ENCODE measurements at regions not wholly inside any gene's neighbourhood (a gene's known extent, or its start where the extent isn't known, plus 50 kb on each side); places are given as distances from the start of the nearest gene placed in this dataset.

DNA sequence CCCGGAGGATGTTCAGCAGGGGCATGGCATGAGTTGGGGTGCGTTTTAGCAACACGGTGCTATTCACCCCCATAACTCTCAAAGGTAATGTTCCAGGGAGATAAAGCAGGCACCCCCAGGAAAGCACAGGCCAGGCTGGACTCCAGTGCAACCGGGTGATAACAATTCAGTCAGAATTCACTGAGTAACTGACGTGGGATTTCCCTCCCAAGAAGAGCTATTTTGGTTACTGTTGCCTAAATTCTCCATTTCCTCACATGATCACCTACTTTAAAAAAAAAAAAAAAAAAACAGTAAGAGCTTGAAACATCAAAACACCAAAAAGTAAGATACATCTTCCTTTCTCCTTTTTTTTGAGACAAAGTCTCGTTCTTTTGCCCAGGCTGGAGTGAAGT, 137.6 kb upstream of the WWC1 start:
- Mint-ChIP-seq H3K27ac (no peak overlapping the region), H3K36me3 (no peaks in the 10 kb centered on the region), H3K4me3 (no peak overlapping the region), H3K27me3 (ENCODE audit: low read depth) (no peaks in the 10 kb centered on the region; the same call in 1 of the 2 replicates), H3K4me1 (peaks cover 37% of the 10 kb centered on the region), H3K9me3 (no peaks in the 10 kb centered on the region)
- ATAC-seq (no peak), DNase-seq (ENCODE audit: low spot score) (no peak)
- TF ChIP-seq JUN (CRISPR knock-in tag; IDR thresholded peaks at IDR 0.05), result no peak
- TF ChIP-seq, protein P1, sequence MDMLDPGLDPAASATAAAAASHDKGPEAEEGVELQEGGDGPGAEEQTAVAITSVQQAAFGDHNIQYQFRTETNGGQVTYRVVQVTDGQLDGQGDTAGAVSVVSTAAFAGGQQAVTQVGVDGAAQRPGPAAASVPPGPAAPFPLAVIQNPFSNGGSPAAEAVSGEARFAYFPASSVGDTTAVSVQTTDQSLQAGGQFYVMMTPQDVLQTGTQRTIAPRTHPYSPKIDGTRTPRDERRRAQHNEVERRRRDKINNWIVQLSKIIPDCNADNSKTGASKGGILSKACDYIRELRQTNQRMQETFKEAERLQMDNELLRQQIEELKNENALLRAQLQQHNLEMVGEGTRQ (CRISPR knock-in tag; IDR thresholded peaks at IDR 0.05), result no peak
- no peak for TF ChIP-seq FOXJ3 (CRISPR knock-in tag; IDR thresholded peaks at IDR 0.05; ENCODE audit: borderline replicate concordance)
- TF ChIP-seq ZNF219 (CRISPR knock-in tag; IDR thresholded peaks at IDR 0.05; ENCODE audit: borderline replicate concordance), result no peak
- TF ChIP-seq, protein P2, sequence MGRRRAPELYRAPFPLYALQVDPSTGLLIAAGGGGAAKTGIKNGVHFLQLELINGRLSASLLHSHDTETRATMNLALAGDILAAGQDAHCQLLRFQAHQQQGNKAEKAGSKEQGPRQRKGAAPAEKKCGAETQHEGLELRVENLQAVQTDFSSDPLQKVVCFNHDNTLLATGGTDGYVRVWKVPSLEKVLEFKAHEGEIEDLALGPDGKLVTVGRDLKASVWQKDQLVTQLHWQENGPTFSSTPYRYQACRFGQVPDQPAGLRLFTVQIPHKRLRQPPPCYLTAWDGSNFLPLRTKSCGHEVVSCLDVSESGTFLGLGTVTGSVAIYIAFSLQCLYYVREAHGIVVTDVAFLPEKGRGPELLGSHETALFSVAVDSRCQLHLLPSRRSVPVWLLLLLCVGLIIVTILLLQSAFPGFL (CRISPR knock-in tag; IDR thresholded peaks at IDR 0.05; ENCODE audit: borderline replicate concordance), result no peak
- TF ChIP-seq, protein P3, sequence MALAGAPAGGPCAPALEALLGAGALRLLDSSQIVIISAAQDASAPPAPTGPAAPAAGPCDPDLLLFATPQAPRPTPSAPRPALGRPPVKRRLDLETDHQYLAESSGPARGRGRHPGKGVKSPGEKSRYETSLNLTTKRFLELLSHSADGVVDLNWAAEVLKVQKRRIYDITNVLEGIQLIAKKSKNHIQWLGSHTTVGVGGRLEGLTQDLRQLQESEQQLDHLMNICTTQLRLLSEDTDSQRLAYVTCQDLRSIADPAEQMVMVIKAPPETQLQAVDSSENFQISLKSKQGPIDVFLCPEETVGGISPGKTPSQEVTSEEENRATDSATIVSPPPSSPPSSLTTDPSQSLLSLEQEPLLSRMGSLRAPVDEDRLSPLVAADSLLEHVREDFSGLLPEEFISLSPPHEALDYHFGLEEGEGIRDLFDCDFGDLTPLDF (CRISPR knock-in tag; IDR thresholded peaks at IDR 0.05), result no peak
- TF ChIP-seq ESRRA (CRISPR knock-in tag; IDR thresholded peaks at IDR 0.05; ENCODE audit: borderline replicate concordance), result no peak
- TF ChIP-seq, protein P4, sequence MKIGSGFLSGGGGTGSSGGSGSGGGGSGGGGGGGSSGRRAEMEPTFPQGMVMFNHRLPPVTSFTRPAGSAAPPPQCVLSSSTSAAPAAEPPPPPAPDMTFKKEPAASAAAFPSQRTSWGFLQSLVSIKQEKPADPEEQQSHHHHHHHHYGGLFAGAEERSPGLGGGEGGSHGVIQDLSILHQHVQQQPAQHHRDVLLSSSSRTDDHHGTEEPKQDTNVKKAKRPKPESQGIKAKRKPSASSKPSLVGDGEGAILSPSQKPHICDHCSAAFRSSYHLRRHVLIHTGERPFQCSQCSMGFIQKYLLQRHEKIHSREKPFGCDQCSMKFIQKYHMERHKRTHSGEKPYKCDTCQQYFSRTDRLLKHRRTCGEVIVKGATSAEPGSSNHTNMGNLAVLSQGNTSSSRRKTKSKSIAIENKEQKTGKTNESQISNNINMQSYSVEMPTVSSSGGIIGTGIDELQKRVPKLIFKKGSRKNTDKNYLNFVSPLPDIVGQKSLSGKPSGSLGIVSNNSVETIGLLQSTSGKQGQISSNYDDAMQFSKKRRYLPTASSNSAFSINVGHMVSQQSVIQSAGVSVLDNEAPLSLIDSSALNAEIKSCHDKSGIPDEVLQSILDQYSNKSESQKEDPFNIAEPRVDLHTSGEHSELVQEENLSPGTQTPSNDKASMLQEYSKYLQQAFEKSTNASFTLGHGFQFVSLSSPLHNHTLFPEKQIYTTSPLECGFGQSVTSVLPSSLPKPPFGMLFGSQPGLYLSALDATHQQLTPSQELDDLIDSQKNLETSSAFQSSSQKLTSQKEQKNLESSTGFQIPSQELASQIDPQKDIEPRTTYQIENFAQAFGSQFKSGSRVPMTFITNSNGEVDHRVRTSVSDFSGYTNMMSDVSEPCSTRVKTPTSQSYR (CRISPR knock-in tag; IDR thresholded peaks at IDR 0.05), result no peak
- TF ChIP-seq ZNF671 (CRISPR knock-in tag; IDR thresholded peaks at IDR 0.05), result no peak
- CTCF ChIA-PET, result no interaction called here
- POLR2A ChIA-PET, result interaction anchor here (1.5 kb wide), 1 partner anchor 11 kb away, joined by 3 read pairs; no protein-coding TSS in a partner anchor

DNA sequence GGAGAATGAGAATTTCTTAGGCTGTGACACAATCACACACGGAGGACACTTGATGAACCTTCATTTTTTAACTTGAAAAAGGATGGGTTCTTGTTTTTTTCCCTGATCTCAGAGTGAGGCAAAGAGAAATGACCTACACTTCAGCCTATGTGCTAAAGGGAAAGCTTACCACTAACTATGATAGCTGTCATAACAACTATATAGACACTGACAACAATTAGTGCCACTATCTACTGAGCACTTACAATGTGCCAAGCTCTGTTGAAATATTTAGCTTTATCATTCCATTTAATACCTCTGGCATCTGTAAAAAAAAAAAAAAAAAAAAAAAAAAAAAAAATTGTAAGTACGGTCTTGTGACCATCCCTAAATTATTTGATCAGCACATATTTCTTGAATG, 135.9 kb upstream of the WWC1 start:
- no peak for DNase-seq (ENCODE audit: low spot score)
- Mint-ChIP-seq H3K9me3 (no peaks in the 10 kb centered on the region), H3K36me3 (no peaks in the 10 kb centered on the region), H3K4me3 (no peak overlapping the region), H3K27ac (no peak overlapping the region), H3K4me1 (peaks cover 45% of the 10 kb centered on the region), H3K27me3 (ENCODE audit: low read depth) (no peaks in the 10 kb centered on the region; the same call in 1 of the 2 replicates)
- ChIA-PET CTCF (interaction anchor here (0.7 kb wide), 1 partner anchor 13 kb away, joined by 3 read pairs; no protein-coding TSS in a partner anchor), POLR2A (no interaction called here)
- no peak for ATAC-seq
- no peak for TF ChIP-seq NR3C1 (CRISPR knock-in tag; conservative IDR thresholded peaks at IDR 0.05; ENCODE audit: low read depth)
- no peak for TF ChIP-seq SMAD4 (CRISPR knock-in tag; IDR thresholded peaks at IDR 0.05)
- TF ChIP-seq, protein P5, sequence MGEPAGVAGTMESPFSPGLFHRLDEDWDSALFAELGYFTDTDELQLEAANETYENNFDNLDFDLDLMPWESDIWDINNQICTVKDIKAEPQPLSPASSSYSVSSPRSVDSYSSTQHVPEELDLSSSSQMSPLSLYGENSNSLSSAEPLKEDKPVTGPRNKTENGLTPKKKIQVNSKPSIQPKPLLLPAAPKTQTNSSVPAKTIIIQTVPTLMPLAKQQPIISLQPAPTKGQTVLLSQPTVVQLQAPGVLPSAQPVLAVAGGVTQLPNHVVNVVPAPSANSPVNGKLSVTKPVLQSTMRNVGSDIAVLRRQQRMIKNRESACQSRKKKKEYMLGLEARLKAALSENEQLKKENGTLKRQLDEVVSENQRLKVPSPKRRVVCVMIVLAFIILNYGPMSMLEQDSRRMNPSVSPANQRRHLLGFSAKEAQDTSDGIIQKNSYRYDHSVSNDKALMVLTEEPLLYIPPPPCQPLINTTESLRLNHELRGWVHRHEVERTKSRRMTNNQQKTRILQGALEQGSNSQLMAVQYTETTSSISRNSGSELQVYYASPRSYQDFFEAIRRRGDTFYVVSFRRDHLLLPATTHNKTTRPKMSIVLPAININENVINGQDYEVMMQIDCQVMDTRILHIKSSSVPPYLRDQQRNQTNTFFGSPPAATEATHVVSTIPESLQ (CRISPR knock-in tag; IDR thresholded peaks at IDR 0.05), result no peak
- TF ChIP-seq NR1H2 (CRISPR knock-in tag; IDR thresholded peaks at IDR 0.05), result no peak
- TF ChIP-seq FOXJ3 (CRISPR knock-in tag; IDR thresholded peaks at IDR 0.05; ENCODE audit: borderline replicate concordance), result no peak
- no peak for TF ChIP-seq CREM (CRISPR knock-in tag; IDR thresholded peaks at IDR 0.05)
- TF ChIP-seq ZNF423 (CRISPR knock-in tag; IDR thresholded peaks at IDR 0.05), result no peak
- TF ChIP-seq, protein P2 (CRISPR knock-in tag; IDR thresholded peaks at IDR 0.05; ENCODE audit: borderline replicate concordance), result no peak
- TF ChIP-seq, protein P6, sequence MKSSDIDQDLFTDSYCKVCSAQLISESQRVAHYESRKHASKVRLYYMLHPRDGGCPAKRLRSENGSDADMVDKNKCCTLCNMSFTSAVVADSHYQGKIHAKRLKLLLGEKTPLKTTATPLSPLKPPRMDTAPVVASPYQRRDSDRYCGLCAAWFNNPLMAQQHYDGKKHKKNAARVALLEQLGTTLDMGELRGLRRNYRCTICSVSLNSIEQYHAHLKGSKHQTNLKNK (CRISPR knock-in tag; IDR thresholded peaks at IDR 0.05), result no peak
